PC-3 (cell line): ENCODE measurements at regions not wholly inside any gene's neighbourhood (a gene's known extent, or its start where the extent isn't known, plus 50 kb on each side); places are given as distances from the start of the nearest gene placed in this dataset.

Experiments used
- ATAC-seq: fragments of 200-7000 bp; cut with Tn5 transposase; 2 replicates; pipeline ENCODE4 v1.9.1; 2020; ENCODE audit warnings: mild to moderate bottlenecking, moderate library complexity
- BruUV-seq: library from RNA; stranded (reverse); fragments of 400-500 nt; replicated peaks from 2 replicates; lab custom pipeline; 2021; lab: Mats Ljungman, UMichigan
- CTCF ChIA-PET: fragments of 300-600 bp; sonication (Branson Sonifier 250); formaldehyde crosslinking; loops from one replicate; lab custom pipeline; 2022; ENCODE audit warnings: antibody characterized with exemption; lab: Charles Lee
- POLR2A ChIA-PET: fragments of 300-600 bp; sonication (Branson Sonifier 250); formaldehyde crosslinking; loops from one replicate; lab custom pipeline; 2022; ENCODE audit warnings: antibody characterized with exemption; ENCODE audit not compliant: unreplicated experiment; lab: Charles Lee
- DNase-seq: peaks from one replicate; pipeline ENCODE4 v3.0.0-alpha.2; 2015
- H2AFZ ChIP-seq: fragments of 300-600 bp; sonication (generic); 2 replicates; pipeline ENCODE4 v1.6.0; 2016; ENCODE audit warnings: antibody characterized with exemption, low read length
- H3F3A ChIP-seq: fragments of 300-600 bp; sonication (generic); one replicate; pipeline ENCODE4 v1.6.0; 2017; ENCODE audit warnings: antibody characterized with exemption, low read length, control low read depth, mild to moderate bottlenecking; ENCODE audit not compliant: unreplicated experiment
- H3K27ac ChIP-seq: fragments of 300-600 bp; sonication (generic); 2 replicates; pipeline ENCODE4 v1.5.1; 2016; ENCODE audit warnings: mild to moderate bottlenecking, low read length
- H3K27me3 ChIP-seq: fragments of 300-600 bp; sonication (generic); 2 replicates; pipeline ENCODE4 v1.6.1; 2016; ENCODE audit warnings: low read length, mixed read lengths
- H3K36me3 ChIP-seq: fragments of 300-600 bp; sonication (generic); 2 replicates; pipeline ENCODE4 v1.6.1; 2016; ENCODE audit warnings: low read depth, mixed run types, low read length, mixed read lengths
- H3K4me1 ChIP-seq: fragments of 300-600 bp; sonication (generic); 2 replicates; pipeline ENCODE4 v1.5.1; 2016; ENCODE audit warnings: low read length; ENCODE audit not compliant: insufficient read depth
- H3K4me2 ChIP-seq: fragments of 300-600 bp; sonication (generic); 2 replicates; pipeline ENCODE4 v1.6.0; 2016; ENCODE audit warnings: low read length
- H3K4me3 ChIP-seq: fragments of 300-600 bp; sonication (generic); 2 replicates; pipeline ENCODE4 v1.5.1; 2016; ENCODE audit warnings: mild to moderate bottlenecking, low read length, mixed read lengths
- H3K79me2 ChIP-seq: fragments of 300-600 bp; sonication (generic); 2 replicates; pipeline ENCODE4 v1.6.1; 2017; ENCODE audit warnings: low read length, mixed read lengths
- H3K9ac ChIP-seq: fragments of 300-600 bp; sonication (generic); 2 replicates; pipeline ENCODE4 v1.6.0; 2016; ENCODE audit warnings: mild to moderate bottlenecking, low read length
- H3K9me2 ChIP-seq: fragments of 300-600 bp; sonication (generic); replicated peaks from 2 replicates; pipeline ENCODE4 v1.6.1; 2016; ENCODE audit warnings: mixed run types, low read length, mixed read lengths
- H3K9me3 ChIP-seq: fragments of 300-600 bp; sonication (generic); 2 replicates; pipeline ENCODE4 v1.6.1; 2016; ENCODE audit warnings: low read length, mixed read lengths
- H4K20me1 ChIP-seq: fragments of 300-600 bp; sonication (generic); 2 replicates; pipeline ENCODE4 v1.6.1; 2016; ENCODE audit warnings: low read length, mixed read lengths
- EZH2 ChIP-seq: fragments of 300-600 bp; sonication (generic); IDR thresholded peaks from one replicate; pipeline ENCODE4 v1.6.1; 2017; ENCODE audit warnings: antibody characterized with exemption, mild to moderate bottlenecking, low read length; ENCODE audit not compliant: unreplicated experiment
- EZH2phosphoT487 ChIP-seq: fragments of 300-600 bp; sonication (generic); IDR thresholded peaks from 2 replicates; pipeline ENCODE4 v1.6.1; 2018; ENCODE audit warnings: mild to moderate bottlenecking, antibody characterized with exemption, low read length, borderline replicate concordance
- intact Hi-C: fragments of 100-400 bp; cut with micrococcal nuclease; formaldehyde crosslinking; loops from 2 replicates; pipeline ENCODE4 v1.9.0; 2023
- TF ChIP-seq, protein P1 (sequence below): fragments of 300-600 bp; sonication (generic); conservative IDR thresholded peaks from 2 replicates; pipeline ENCODE4 v1.5.1; 2017; ENCODE audit warnings: antibody characterized with exemption, low read depth, mild to moderate bottlenecking, low read length

DNA sequence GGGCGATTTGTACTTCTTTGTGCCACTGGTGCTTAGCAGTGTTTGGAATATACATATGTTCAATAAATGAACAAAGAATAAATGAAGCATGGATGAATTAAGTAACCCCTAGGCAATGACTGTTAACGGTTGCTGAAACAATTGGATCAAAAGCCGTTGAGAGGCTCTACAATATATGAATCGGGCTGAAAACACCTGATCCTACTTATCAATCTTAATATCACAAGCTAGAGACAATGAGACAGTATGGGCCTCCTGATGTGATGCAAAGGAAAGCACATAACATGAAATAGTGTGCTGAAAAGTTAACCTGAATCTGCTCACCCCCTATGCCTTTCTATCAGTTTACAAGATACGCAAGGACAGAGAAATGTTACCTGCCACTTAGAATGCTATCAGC lies 410.3 kb upstream of the RGMB start:
- intact Hi-C loops = no loop called here
- Histone ChIP-seq H4K20me1 (no peaks in the 10 kb centered on the region), H3K9me2 (no peaks in the 10 kb centered on the region), H3K36me3 (no peaks in the 10 kb centered on the region), H3K9ac (no peak overlapping the region), H3K4me3 (no peak overlapping the region), H3K27ac (no peak overlapping the region), H3K4me1 (no peaks in the 10 kb centered on the region), H3K4me2 (no peak overlapping the region), H3K79me2 (no peaks in the 10 kb centered on the region), H3K9me3 (no peaks in the 10 kb centered on the region), H2AFZ (no peak overlapping the region), H3K27me3 (no peaks in the 10 kb centered on the region), H3F3A (no peaks in the 10 kb centered on the region)
- DNase-seq = no peak
- POLR2A ChIA-PET = no interaction called here
- no TSS peak for BruUV-seq
- TF ChIP-seq EZH2phosphoT487 (no peak), EZH2 (no peak)
- TF ChIP-seq, protein P1, sequence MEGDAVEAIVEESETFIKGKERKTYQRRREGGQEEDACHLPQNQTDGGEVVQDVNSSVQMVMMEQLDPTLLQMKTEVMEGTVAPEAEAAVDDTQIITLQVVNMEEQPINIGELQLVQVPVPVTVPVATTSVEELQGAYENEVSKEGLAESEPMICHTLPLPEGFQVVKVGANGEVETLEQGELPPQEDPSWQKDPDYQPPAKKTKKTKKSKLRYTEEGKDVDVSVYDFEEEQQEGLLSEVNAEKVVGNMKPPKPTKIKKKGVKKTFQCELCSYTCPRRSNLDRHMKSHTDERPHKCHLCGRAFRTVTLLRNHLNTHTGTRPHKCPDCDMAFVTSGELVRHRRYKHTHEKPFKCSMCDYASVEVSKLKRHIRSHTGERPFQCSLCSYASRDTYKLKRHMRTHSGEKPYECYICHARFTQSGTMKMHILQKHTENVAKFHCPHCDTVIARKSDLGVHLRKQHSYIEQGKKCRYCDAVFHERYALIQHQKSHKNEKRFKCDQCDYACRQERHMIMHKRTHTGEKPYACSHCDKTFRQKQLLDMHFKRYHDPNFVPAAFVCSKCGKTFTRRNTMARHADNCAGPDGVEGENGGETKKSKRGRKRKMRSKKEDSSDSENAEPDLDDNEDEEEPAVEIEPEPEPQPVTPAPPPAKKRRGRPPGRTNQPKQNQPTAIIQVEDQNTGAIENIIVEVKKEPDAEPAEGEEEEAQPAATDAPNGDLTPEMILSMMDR = no peak
- CTCF ChIA-PET = no interaction called here
- no peak for ATAC-seq

DNA sequence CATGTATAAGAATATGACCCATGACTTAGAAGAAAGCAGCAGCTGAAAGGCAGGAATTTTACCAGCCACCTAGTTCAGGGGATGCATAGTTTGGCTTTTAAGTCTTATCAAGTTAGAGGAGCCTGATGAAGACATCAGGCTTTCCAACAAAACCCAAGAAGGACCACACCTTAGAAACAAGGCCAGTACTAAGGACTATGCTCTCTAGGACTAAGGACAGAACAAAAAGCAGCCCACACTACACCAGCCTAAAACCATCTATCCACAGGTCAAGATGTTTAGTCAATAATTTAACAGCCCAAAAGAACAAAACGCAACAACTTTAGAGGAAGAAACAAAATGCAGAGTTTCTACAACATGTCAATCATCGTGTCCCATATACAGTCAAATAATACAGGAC lies 408.9 kb upstream of the RGMB start:
- no TSS peak for BruUV-seq
- H3K9me3 ChIP-seq = no peaks in the 10 kb centered on the region
- ATAC-seq = no peak

DNA sequence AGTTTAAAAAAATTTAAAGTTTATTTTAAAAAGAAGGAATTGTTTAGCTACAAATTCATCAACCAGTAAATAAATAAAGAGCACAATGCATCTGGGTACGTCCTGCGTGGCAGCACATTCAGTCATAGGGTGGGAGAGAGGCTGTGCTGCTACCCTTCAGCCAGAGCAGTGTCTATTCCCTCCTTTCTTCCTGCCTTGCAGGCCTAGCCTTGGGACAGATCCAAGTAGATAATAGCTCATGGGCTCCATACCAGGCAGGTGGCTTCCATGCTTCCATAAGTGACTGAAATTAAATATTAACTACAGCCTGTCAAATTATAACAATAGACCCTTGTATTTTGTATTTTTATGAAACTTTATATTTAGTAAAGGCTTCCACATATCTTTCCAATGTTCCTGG lies 408.3 kb upstream of the RGMB start:
- ChIA-PET POLR2A (interaction anchor here (0.6 kb wide), 2 partner anchors 193 to 408 kb away, joined by 3 to 7 read pairs; no protein-coding TSS in a partner anchor), CTCF (no interaction called here)
- no TSS peak for BruUV-seq
- no peaks in the 10 kb centered on the region for H3K4me1 ChIP-seq
- no peaks in the 10 kb centered on the region for H3K79me2 ChIP-seq
- H3K9me3 ChIP-seq = no peaks in the 10 kb centered on the region
- H3K4me3 ChIP-seq = no peak overlapping the region
- H3K27me3 ChIP-seq = no peaks in the 10 kb centered on the region
- no peak overlapping the region for H3K4me2 ChIP-seq
- intact Hi-C loops = no loop called here
- H3K9me2 ChIP-seq = no peaks in the 10 kb centered on the region
- no peaks in the 10 kb centered on the region for H4K20me1 ChIP-seq
- no peaks in the 10 kb centered on the region for H3F3A ChIP-seq
- no peak overlapping the region for H2AFZ ChIP-seq
- TF ChIP-seq EZH2 (no peak), EZH2phosphoT487 (no peak)
- TF ChIP-seq, protein P1 = no peak
- H3K9ac ChIP-seq = no peak overlapping the region
- H3K27ac ChIP-seq = no peak overlapping the region
- no peak for DNase-seq
- ATAC-seq = no peak
- no peaks in the 10 kb centered on the region for H3K36me3 ChIP-seq

More for the DNA sequence above, 408.9 kb upstream of the RGMB start:
- no peaks in the 10 kb centered on the region for H3K36me3 ChIP-seq
- intact Hi-C loops = no loop called here
- H3K9ac ChIP-seq = no peak overlapping the region
- TF ChIP-seq EZH2phosphoT487 = no peak
- TF ChIP-seq, protein P1 = no peak
- TF ChIP-seq EZH2 = no peak
- H3K4me3 ChIP-seq = no peak overlapping the region
- no peaks in the 10 kb centered on the region for H4K20me1 ChIP-seq
- H3K27ac ChIP-seq = no peak overlapping the region
- no peaks in the 10 kb centered on the region for H3F3A ChIP-seq
- CTCF ChIA-PET = no interaction called here
- H3K9me2 ChIP-seq = no peaks in the 10 kb centered on the region
- H3K27me3 ChIP-seq = no peaks in the 10 kb centered on the region
- no peak overlapping the region for H3K4me2 ChIP-seq
- no peak overlapping the region for H2AFZ ChIP-seq
- DNase-seq = no peak
- H3K4me1 ChIP-seq = no peaks in the 10 kb centered on the region
- H3K79me2 ChIP-seq = no peaks in the 10 kb centered on the region
- POLR2A ChIA-PET = interaction anchor here (0.6 kb wide), 1 partner anchor 408 kb away, joined by 7 read pairs; no protein-coding TSS in a partner anchor
